Neural crest cell (in vitro differentiated cells): ENCODE measurements at regions not wholly inside any gene's neighbourhood (a gene's known extent, or its start where the extent isn't known, plus 50 kb on each side); places are given as distances from the start of the nearest gene placed in this dataset.
"Not testable (repeated sequence)": the region's sequence is repeated elsewhere in the genome, so short reads cannot be mapped to it uniquely, and the experiment has no call there.

Experiments
- DNase-seq: peaks from one replicate; pipeline ENCODE4 v3.0.0; 2021; ENCODE audit warnings: low read depth, mixed read lengths, low spot score
- H3K27ac Mint-ChIP-seq: one replicate; pipeline ENCODE4 v1.8.0; 2021; ENCODE audit warnings: mild to moderate bottlenecking, mixed read lengths; ENCODE audit not compliant: unreplicated experiment
- H3K27me3 Mint-ChIP-seq: 2 replicates; pipeline ENCODE4 v1.8.0; 2021; ENCODE audit warnings: low read depth, mild to moderate bottlenecking, mixed read lengths
- H3K36me3 Mint-ChIP-seq: 2 replicates; pipeline ENCODE4 v1.8.0; 2021; ENCODE audit warnings: low read depth, mild to moderate bottlenecking, mixed read lengths
- H3K4me1 Mint-ChIP-seq: 2 replicates; pipeline ENCODE4 v1.8.0; 2021; ENCODE audit warnings: mixed read lengths
- H3K4me3 Mint-ChIP-seq: one replicate; pipeline ENCODE4 v1.8.0; 2021; ENCODE audit warnings: mild to moderate bottlenecking, mixed read lengths
- H3K9me3 Mint-ChIP-seq: 2 replicates; pipeline ENCODE4 v1.8.0; 2021; ENCODE audit warnings: mixed read lengths
- CTCF ChIP-seq: fragments of 200-600 bp; sonication (generic); conservative IDR thresholded peaks from 2 replicates; pipeline ENCODE4 v1.5.0; 2021; ENCODE audit warnings: antibody characterized with exemption, mild to moderate bottlenecking

GRCh38 chr13:63737418-63737817, 2321.8 kb upstream of the PCDH20 start:
- no peak overlapping the region for H3K4me3 Mint-ChIP-seq
- H3K9me3 Mint-ChIP-seq, result peaks cover 5% of the 10 kb centered on the region
- TF ChIP-seq CTCF, result no peak
- peaks cover 5% of the 10 kb centered on the region for H3K36me3 Mint-ChIP-seq
- no peak overlapping the region for H3K27ac Mint-ChIP-seq
- no peaks in the 10 kb centered on the region for H3K4me1 Mint-ChIP-seq
- DNase-seq, result no peak
- no peaks in the 10 kb centered on the region for H3K27me3 Mint-ChIP-seq

- Mint-ChIP-seq H3K36me3 (peaks cover 4% of the 10 kb centered on the region), H3K27ac (no peak overlapping the region), H3K9me3 (peaks cover 4% of the 10 kb centered on the region), H3K4me1 (no peaks in the 10 kb centered on the region), H3K27me3 (no peaks in the 10 kb centered on the region), H3K4me3 (no peak overlapping the region)
- no peak for DNase-seq
- no peak for TF ChIP-seq CTCF
Measured at GRCh38 chr13:63731896-63732295, 2316.2 kb upstream of the PCDH20 start.

GRCh38 chr13:63712159-63712558, 2296.5 kb upstream of the PCDH20 start:
- not testable (repeated sequence) for H3K9me3 Mint-ChIP-seq, H3K27ac Mint-ChIP-seq, H3K4me1 Mint-ChIP-seq, H3K27me3 Mint-ChIP-seq, DNase-seq, H3K36me3 Mint-ChIP-seq, H3K4me3 Mint-ChIP-seq

- TF ChIP-seq CTCF, result peak; percentile 40
- no peak overlapping the region for H3K27ac Mint-ChIP-seq
- DNase-seq, result no peak
- no peaks in the 10 kb centered on the region for H3K36me3 Mint-ChIP-seq
- no peak overlapping the region for H3K4me3 Mint-ChIP-seq
- no peaks in the 10 kb centered on the region for H3K27me3 Mint-ChIP-seq
- H3K4me1 Mint-ChIP-seq, result no peaks in the 10 kb centered on the region
- no peaks in the 10 kb centered on the region for H3K9me3 Mint-ChIP-seq
Measured at GRCh38 chr13:63706751-63707150, 2291.1 kb upstream of the PCDH20 start.

- Mint-ChIP-seq H3K9me3 (peaks cover 3% of the 10 kb centered on the region), H3K36me3 (no peaks in the 10 kb centered on the region), H3K27ac (no peak overlapping the region), H3K27me3 (no peaks in the 10 kb centered on the region), H3K4me3 (no peak overlapping the region), H3K4me1 (no peaks in the 10 kb centered on the region)
- TF ChIP-seq CTCF, result no peak
- no peak for DNase-seq
Measured at GRCh38 chr13:63704521-63704920, 2288.9 kb upstream of the PCDH20 start.

- no peak for DNase-seq
- Mint-ChIP-seq H3K27me3 (no peaks in the 10 kb centered on the region), H3K27ac (no peak overlapping the region), H3K4me3 (no peak overlapping the region), H3K4me1 (no peaks in the 10 kb centered on the region), H3K36me3 (no peaks in the 10 kb centered on the region), H3K9me3 (peaks cover 3% of the 10 kb centered on the region)
- no peak for TF ChIP-seq CTCF
Measured at GRCh38 chr13:63700350-63700749, 2284.7 kb upstream of the PCDH20 start.
